SU-DHL-6 (cell line): ENCODE measurements at regions not wholly inside any gene's neighbourhood (a gene's known extent, or its start where the extent isn't known, plus 50 kb on each side); places are given as distances from the start of the nearest gene placed in this dataset.

Source experiments
- EZH2phosphoT487 ChIP-seq: fragments of 200-600 bp; sonication (generic), shearing (Covaris generic); conservative IDR thresholded peaks from 2 replicates; pipeline ENCODE4 v1.6.1; 2018; ENCODE audit warnings: mild to moderate bottlenecking, antibody characterized with exemption, low read length, moderate library complexity, mixed read lengths
- TF ChIP-seq, protein P1 (sequence below): fragments of 200-600 bp; sonication (generic); IDR thresholded peaks from one replicate; pipeline ENCODE4 v1.5.1; 2017; ENCODE audit warnings: antibody characterized with exemption, mild to moderate bottlenecking, low read length, moderate library complexity; ENCODE audit not compliant: insufficient read depth, poor library complexity, severe bottlenecking

DNA sequence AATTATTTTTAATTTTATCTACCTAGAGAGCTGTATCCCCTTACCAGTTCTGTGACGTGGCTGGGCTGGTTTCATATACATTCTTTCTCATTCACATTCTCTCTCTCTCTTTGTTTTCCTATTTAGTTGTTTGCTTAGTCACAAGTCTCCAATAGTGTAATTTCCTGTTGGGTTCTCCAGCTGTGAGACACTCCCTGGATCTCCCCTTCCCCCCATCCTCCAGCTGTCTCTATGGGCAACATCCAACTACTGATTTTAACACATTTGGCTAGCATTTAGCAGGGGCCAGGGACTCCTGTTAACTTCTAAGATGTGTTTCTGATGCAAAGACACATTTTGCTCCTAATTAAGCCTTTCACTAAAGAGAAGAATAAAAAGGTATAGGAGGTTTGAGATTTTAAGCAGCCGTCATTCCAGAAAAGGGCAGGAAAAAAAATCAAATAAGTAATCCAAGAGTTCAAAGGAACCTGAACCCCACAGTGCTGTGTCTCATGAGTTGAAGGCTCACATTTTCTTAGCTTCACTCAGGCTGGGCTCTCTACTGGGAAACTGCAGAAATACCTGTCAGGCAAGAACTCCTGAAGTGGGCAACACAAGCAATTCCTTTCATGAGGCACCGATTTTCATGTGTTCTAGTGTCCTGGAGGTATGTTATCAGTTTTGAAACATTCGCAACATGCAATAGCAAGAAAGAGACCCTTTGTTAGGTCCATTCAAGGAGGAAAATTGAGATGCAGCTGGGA is 198.7 kb upstream of the C9orf72 start:
- TF ChIP-seq, protein P1, sequence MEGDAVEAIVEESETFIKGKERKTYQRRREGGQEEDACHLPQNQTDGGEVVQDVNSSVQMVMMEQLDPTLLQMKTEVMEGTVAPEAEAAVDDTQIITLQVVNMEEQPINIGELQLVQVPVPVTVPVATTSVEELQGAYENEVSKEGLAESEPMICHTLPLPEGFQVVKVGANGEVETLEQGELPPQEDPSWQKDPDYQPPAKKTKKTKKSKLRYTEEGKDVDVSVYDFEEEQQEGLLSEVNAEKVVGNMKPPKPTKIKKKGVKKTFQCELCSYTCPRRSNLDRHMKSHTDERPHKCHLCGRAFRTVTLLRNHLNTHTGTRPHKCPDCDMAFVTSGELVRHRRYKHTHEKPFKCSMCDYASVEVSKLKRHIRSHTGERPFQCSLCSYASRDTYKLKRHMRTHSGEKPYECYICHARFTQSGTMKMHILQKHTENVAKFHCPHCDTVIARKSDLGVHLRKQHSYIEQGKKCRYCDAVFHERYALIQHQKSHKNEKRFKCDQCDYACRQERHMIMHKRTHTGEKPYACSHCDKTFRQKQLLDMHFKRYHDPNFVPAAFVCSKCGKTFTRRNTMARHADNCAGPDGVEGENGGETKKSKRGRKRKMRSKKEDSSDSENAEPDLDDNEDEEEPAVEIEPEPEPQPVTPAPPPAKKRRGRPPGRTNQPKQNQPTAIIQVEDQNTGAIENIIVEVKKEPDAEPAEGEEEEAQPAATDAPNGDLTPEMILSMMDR, result no peak
- TF ChIP-seq EZH2phosphoT487, result no peak
